MCF 10A (cell line): ENCODE measurements at regions not wholly inside any gene's neighbourhood (a gene's known extent, or its start where the extent isn't known, plus 50 kb on each side); places are given as distances from the start of the nearest gene placed in this dataset.

Source experiments
- BruUV-seq: library from RNA; stranded (reverse); fragments of 400-500 nt; replicated peaks from 2 replicates; lab custom pipeline; 2021; lab: Mats Ljungman, UMichigan
- CTCF ChIA-PET: fragments of 300-600 bp; sonication (Branson Sonifier 250); formaldehyde crosslinking; extraction: SDS; loops from one replicate; lab custom pipeline; 2021; ENCODE audit warnings: antibody characterized with exemption, inconsistent platforms; lab: Yijun Ruan, JAX
- POLR2A ChIA-PET: fragments of 300-600, 350-650 bp; sonication (Branson Sonifier 250); formaldehyde crosslinking; extraction: SDS; loops from one replicate; lab custom pipeline; 2020; ENCODE audit warnings: antibody characterized with exemption, inconsistent platforms; lab: Yijun Ruan, JAX
- DNase-seq: peaks from one replicate; pipeline ENCODE4 v3.0.0-alpha.2; 2018; ENCODE audit not compliant: unreplicated experiment
- H3K27ac Mint-ChIP-seq: one replicate; pipeline ENCODE4 v1.8.0; 2022; ENCODE audit warnings: mild to moderate bottlenecking, low read depth, mixed read lengths; ENCODE audit not compliant: unreplicated experiment
- H3K27me3 Mint-ChIP-seq: one replicate; pipeline ENCODE4 v1.8.0; 2022; ENCODE audit warnings: mixed read lengths; ENCODE audit not compliant: insufficient read depth, unreplicated experiment
- H3K36me3 Mint-ChIP-seq: one replicate; pipeline ENCODE4 v1.8.0; 2022; ENCODE audit warnings: mild to moderate bottlenecking, moderate library complexity, mixed read lengths; ENCODE audit not compliant: insufficient read depth, unreplicated experiment
- H3K4me1 Mint-ChIP-seq: one replicate; pipeline ENCODE4 v1.8.0; 2022; ENCODE audit warnings: mixed read lengths; ENCODE audit not compliant: insufficient read depth, unreplicated experiment
- H3K4me3 Mint-ChIP-seq: one replicate; pipeline ENCODE4 v1.8.0; 2022; ENCODE audit warnings: mild to moderate bottlenecking, moderate library complexity, mixed read lengths; ENCODE audit not compliant: unreplicated experiment
- H3K9me3 Mint-ChIP-seq: one replicate; pipeline ENCODE4 v1.8.0; 2022; ENCODE audit warnings: mixed read lengths; ENCODE audit not compliant: unreplicated experiment
- intact Hi-C: fragments of 100-400 bp; cut with micrococcal nuclease; formaldehyde crosslinking; loops from 2 replicates; pipeline ENCODE4 v1.14.1; 2022
- TF ChIP-seq, protein P1 (sequence below): fragments of 200-600 bp; IDR thresholded peaks from one replicate; pipeline ENCODE4 v1.8.0; 2022; ENCODE audit warnings: antibody characterized with exemption, mild to moderate bottlenecking; ENCODE audit not compliant: unreplicated experiment

GRCh38 chr3:130627882-130628281 lies 110.9 kb downstream of the COL6A6 start:
- ChIA-PET POLR2A (no interaction called here), CTCF (interaction anchor here (0.6 kb wide), 1 partner anchor 813 kb away, joined by 3 read pairs; no protein-coding TSS in a partner anchor)
- Mint-ChIP-seq H3K36me3 (no peaks in the 10 kb centered on the region), H3K9me3 (peaks cover 8% of the 10 kb centered on the region), H3K4me3 (no peak overlapping the region), H3K4me1 (no peaks in the 10 kb centered on the region), H3K27ac (no peak overlapping the region), H3K27me3 (peaks cover 17% of the 10 kb centered on the region)
- DNase-seq: no peak
- BruUV-seq: no TSS peak
- intact Hi-C loops: no loop called here
- TF ChIP-seq, protein P1, sequence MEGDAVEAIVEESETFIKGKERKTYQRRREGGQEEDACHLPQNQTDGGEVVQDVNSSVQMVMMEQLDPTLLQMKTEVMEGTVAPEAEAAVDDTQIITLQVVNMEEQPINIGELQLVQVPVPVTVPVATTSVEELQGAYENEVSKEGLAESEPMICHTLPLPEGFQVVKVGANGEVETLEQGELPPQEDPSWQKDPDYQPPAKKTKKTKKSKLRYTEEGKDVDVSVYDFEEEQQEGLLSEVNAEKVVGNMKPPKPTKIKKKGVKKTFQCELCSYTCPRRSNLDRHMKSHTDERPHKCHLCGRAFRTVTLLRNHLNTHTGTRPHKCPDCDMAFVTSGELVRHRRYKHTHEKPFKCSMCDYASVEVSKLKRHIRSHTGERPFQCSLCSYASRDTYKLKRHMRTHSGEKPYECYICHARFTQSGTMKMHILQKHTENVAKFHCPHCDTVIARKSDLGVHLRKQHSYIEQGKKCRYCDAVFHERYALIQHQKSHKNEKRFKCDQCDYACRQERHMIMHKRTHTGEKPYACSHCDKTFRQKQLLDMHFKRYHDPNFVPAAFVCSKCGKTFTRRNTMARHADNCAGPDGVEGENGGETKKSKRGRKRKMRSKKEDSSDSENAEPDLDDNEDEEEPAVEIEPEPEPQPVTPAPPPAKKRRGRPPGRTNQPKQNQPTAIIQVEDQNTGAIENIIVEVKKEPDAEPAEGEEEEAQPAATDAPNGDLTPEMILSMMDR: no peak
